PC-3 (cell line): ENCODE measurements at regions not wholly inside any gene's neighbourhood (a gene's known extent, or its start where the extent isn't known, plus 50 kb on each side); places are given as distances from the start of the nearest gene placed in this dataset.
"Not testable (repeated sequence)": the region's sequence is repeated elsewhere in the genome, so short reads cannot be mapped to it uniquely, and the experiment has no call there.

Source experiments
- ATAC-seq: fragments of 200-7000 bp; cut with Tn5 transposase; 2 replicates; pipeline ENCODE4 v1.9.1; 2020; ENCODE audit warnings: mild to moderate bottlenecking, moderate library complexity
- BruUV-seq: library from RNA; stranded (reverse); fragments of 400-500 nt; replicated peaks from 2 replicates; lab custom pipeline; 2021; lab: Mats Ljungman, UMichigan
- CTCF ChIA-PET: fragments of 300-600 bp; sonication (Branson Sonifier 250); formaldehyde crosslinking; loops from one replicate; lab custom pipeline; 2022; ENCODE audit warnings: antibody characterized with exemption; lab: Charles Lee
- POLR2A ChIA-PET: fragments of 300-600 bp; sonication (Branson Sonifier 250); formaldehyde crosslinking; loops from one replicate; lab custom pipeline; 2022; ENCODE audit warnings: antibody characterized with exemption; ENCODE audit not compliant: unreplicated experiment; lab: Charles Lee
- DNase-seq: peaks from one replicate; pipeline ENCODE4 v3.0.0-alpha.2; 2015
- H2AFZ ChIP-seq: fragments of 300-600 bp; sonication (generic); 2 replicates; pipeline ENCODE4 v1.6.0; 2016; ENCODE audit warnings: antibody characterized with exemption, low read length
- H3F3A ChIP-seq: fragments of 300-600 bp; sonication (generic); one replicate; pipeline ENCODE4 v1.6.0; 2017; ENCODE audit warnings: antibody characterized with exemption, low read length, control low read depth, mild to moderate bottlenecking; ENCODE audit not compliant: unreplicated experiment
- H3K27ac ChIP-seq: fragments of 300-600 bp; sonication (generic); 2 replicates; pipeline ENCODE4 v1.5.1; 2016; ENCODE audit warnings: mild to moderate bottlenecking, low read length
- H3K27me3 ChIP-seq: fragments of 300-600 bp; sonication (generic); 2 replicates; pipeline ENCODE4 v1.6.1; 2016; ENCODE audit warnings: low read length, mixed read lengths
- H3K36me3 ChIP-seq: fragments of 300-600 bp; sonication (generic); 2 replicates; pipeline ENCODE4 v1.6.1; 2016; ENCODE audit warnings: low read depth, mixed run types, low read length, mixed read lengths
- H3K4me1 ChIP-seq: fragments of 300-600 bp; sonication (generic); 2 replicates; pipeline ENCODE4 v1.5.1; 2016; ENCODE audit warnings: low read length; ENCODE audit not compliant: insufficient read depth
- H3K4me2 ChIP-seq: fragments of 300-600 bp; sonication (generic); 2 replicates; pipeline ENCODE4 v1.6.0; 2016; ENCODE audit warnings: low read length
- H3K4me3 ChIP-seq: fragments of 300-600 bp; sonication (generic); 2 replicates; pipeline ENCODE4 v1.5.1; 2016; ENCODE audit warnings: mild to moderate bottlenecking, low read length, mixed read lengths
- H3K79me2 ChIP-seq: fragments of 300-600 bp; sonication (generic); 2 replicates; pipeline ENCODE4 v1.6.1; 2017; ENCODE audit warnings: low read length, mixed read lengths
- H3K9ac ChIP-seq: fragments of 300-600 bp; sonication (generic); 2 replicates; pipeline ENCODE4 v1.6.0; 2016; ENCODE audit warnings: mild to moderate bottlenecking, low read length
- H3K9me2 ChIP-seq: fragments of 300-600 bp; sonication (generic); replicated peaks from 2 replicates; pipeline ENCODE4 v1.6.1; 2016; ENCODE audit warnings: mixed run types, low read length, mixed read lengths
- H3K9me3 ChIP-seq: fragments of 300-600 bp; sonication (generic); 2 replicates; pipeline ENCODE4 v1.6.1; 2016; ENCODE audit warnings: low read length, mixed read lengths
- H4K20me1 ChIP-seq: fragments of 300-600 bp; sonication (generic); 2 replicates; pipeline ENCODE4 v1.6.1; 2016; ENCODE audit warnings: low read length, mixed read lengths
- CTCF ChIP-seq: fragments of 300-600 bp; sonication (generic); conservative IDR thresholded peaks from 2 replicates; pipeline ENCODE4 v1.5.1; 2017; ENCODE audit warnings: antibody characterized with exemption, low read depth, mild to moderate bottlenecking, low read length
- EZH2 ChIP-seq: fragments of 300-600 bp; sonication (generic); IDR thresholded peaks from one replicate; pipeline ENCODE4 v1.6.1; 2017; ENCODE audit warnings: antibody characterized with exemption, mild to moderate bottlenecking, low read length; ENCODE audit not compliant: unreplicated experiment
- EZH2phosphoT487 ChIP-seq: fragments of 300-600 bp; sonication (generic); IDR thresholded peaks from 2 replicates; pipeline ENCODE4 v1.6.1; 2018; ENCODE audit warnings: mild to moderate bottlenecking, antibody characterized with exemption, low read length, borderline replicate concordance
- intact Hi-C: fragments of 100-400 bp; cut with micrococcal nuclease; formaldehyde crosslinking; loops from 2 replicates; pipeline ENCODE4 v1.9.0; 2023

DNA sequence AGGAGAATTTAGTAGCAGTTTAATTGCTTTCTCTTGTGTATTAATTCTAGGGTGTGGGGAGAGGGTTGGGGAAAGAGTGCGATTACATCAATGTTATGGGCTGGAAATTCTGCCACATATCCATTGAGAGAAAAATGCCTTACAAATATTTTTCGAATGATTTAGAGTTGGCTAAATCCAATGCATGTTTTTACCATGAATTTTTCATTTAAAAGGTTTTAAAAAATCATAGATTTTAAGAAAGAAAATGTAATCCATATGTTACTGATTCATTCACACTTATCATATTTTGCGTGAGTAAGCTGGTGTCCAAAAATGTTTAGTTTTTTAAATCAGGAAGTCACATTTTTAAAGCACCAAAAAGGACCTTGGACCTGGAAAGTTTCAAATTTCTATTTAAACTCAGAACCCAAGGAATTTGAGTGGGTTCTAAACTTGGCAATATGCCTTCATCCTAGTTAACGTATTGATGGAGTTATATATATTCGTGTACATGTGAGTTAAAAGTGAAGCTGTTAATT lies 627.4 kb upstream of the CITED2 start:
- no peak overlapping the region for H3K4me3 ChIP-seq
- no peaks in the 10 kb centered on the region for H3K9me2 ChIP-seq
- no peaks in the 10 kb centered on the region for H3K36me3 ChIP-seq
- no peak overlapping the region for H3K9ac ChIP-seq
- H4K20me1 ChIP-seq, result no peaks in the 10 kb centered on the region
- no peak overlapping the region for H3K27ac ChIP-seq
- H3F3A ChIP-seq, result no peaks in the 10 kb centered on the region
- no TSS peak for BruUV-seq
- TF ChIP-seq EZH2 (no peak), EZH2phosphoT487 (no peak), CTCF (no peak)
- ATAC-seq, result no peak
- H3K4me1 ChIP-seq, result no peaks in the 10 kb centered on the region
- DNase-seq, result no peak
- intact Hi-C loops, result no loop called here
- ChIA-PET POLR2A (no interaction called here), CTCF (interaction anchor here (0.5 kb wide), 1 partner anchor 613 kb away, joined by 5 read pairs; no protein-coding TSS in a partner anchor)
- H3K79me2 ChIP-seq, result no peaks in the 10 kb centered on the region
- no peaks in the 10 kb centered on the region for H3K9me3 ChIP-seq
- H3K27me3 ChIP-seq, result no peaks in the 10 kb centered on the region
- no peak overlapping the region for H3K4me2 ChIP-seq
- H2AFZ ChIP-seq, result no peak overlapping the region

GRCh38 chr6:140001005-140001404 lies 626.6 kb upstream of the CITED2 start:
- no peaks in the 10 kb centered on the region for H4K20me1 ChIP-seq
- H3K27ac ChIP-seq, result no peak overlapping the region

GRCh38 chr6:139999661-140000060 lies 625.2 kb upstream of the CITED2 start:
- POLR2A ChIA-PET, H3K36me3 ChIP-seq, CTCF ChIA-PET, H3K9me3 ChIP-seq, ATAC-seq, DNase-seq, H3K4me1 ChIP-seq, H2AFZ ChIP-seq, H3K79me2 ChIP-seq, H4K20me1 ChIP-seq, intact Hi-C loops, H3K4me3 ChIP-seq, BruUV-seq, H3K9ac ChIP-seq, H3K27me3 ChIP-seq, H3F3A ChIP-seq, H3K27ac ChIP-seq, H3K4me2 ChIP-seq, H3K9me2 ChIP-seq: not testable (repeated sequence)

More at GRCh38 chr6:140001005-140001404, 626.6 kb upstream of the CITED2 start:
- no peak overlapping the region for H3K4me3 ChIP-seq
- no peak overlapping the region for H3K4me2 ChIP-seq
- no TSS peak for BruUV-seq
- no peak for DNase-seq
- no peaks in the 10 kb centered on the region for H3K4me1 ChIP-seq
- H3F3A ChIP-seq, result no peaks in the 10 kb centered on the region
- no peak overlapping the region for H2AFZ ChIP-seq
- ATAC-seq, result no peak
- no peak overlapping the region for H3K9ac ChIP-seq
- intact Hi-C loops, result no loop called here
- H3K36me3 ChIP-seq, result no peaks in the 10 kb centered on the region
- no peaks in the 10 kb centered on the region for H3K9me3 ChIP-seq
- no peaks in the 10 kb centered on the region for H3K9me2 ChIP-seq
- ChIA-PET CTCF (no interaction called here), POLR2A (no interaction called here)
- TF ChIP-seq EZH2phosphoT487, result no peak
- no peak for TF ChIP-seq EZH2
- TF ChIP-seq CTCF, result no peak
- no peaks in the 10 kb centered on the region for H3K27me3 ChIP-seq
- no peaks in the 10 kb centered on the region for H3K79me2 ChIP-seq

- H4K20me1 ChIP-seq, H3K9ac ChIP-seq, H3K27ac ChIP-seq, H3K36me3 ChIP-seq, H3K9me2 ChIP-seq, ATAC-seq, H3K9me3 ChIP-seq, H2AFZ ChIP-seq, POLR2A ChIA-PET, intact Hi-C loops, H3K4me3 ChIP-seq, DNase-seq, H3F3A ChIP-seq, H3K27me3 ChIP-seq, H3K4me1 ChIP-seq, H3K79me2 ChIP-seq, H3K4me2 ChIP-seq, BruUV-seq, CTCF ChIA-PET: not testable (repeated sequence)
Observed at GRCh38 chr6:139998478-139998877, 624.0 kb upstream of the CITED2 start.
